SK-N-SH (cell line): ENCODE measurements at regions not wholly inside any gene's neighbourhood (a gene's known extent, or its start where the extent isn't known, plus 50 kb on each side); places are given as distances from the start of the nearest gene placed in this dataset.

Experiments
- CTCF ChIA-PET: fragments of 300-600, 350-600 bp; formaldehyde crosslinking; extraction: SDS; loops from one replicate; lab custom pipeline; 2021; lab: Yijun Ruan, JAX
- POLR2A ChIA-PET: fragments of 350-600 bp; sonication (Branson Sonifier 250); formaldehyde crosslinking; extraction: SDS; loops from one replicate; lab custom pipeline; 2020; ENCODE audit warnings: antibody characterized with exemption, inconsistent platforms; lab: Yijun Ruan, JAX
- DNase-seq: peaks from one replicate; pipeline ENCODE4 v3.0.0; 2012
- H2AFZ ChIP-seq: fragments of 200-600 bp; sonication (generic); 2 replicates; pipeline ENCODE4 v1.8.1; 2016; ENCODE audit warnings: antibody characterized with exemption, mild to moderate bottlenecking, low read depth
- H3F3A ChIP-seq: fragments of 200-600 bp; sonication (generic); replicated peaks from 2 replicates; pipeline ENCODE3; 2016; ENCODE audit warnings: antibody characterized with exemption, mild to moderate bottlenecking; ENCODE audit not compliant: insufficient read depth
- H3K27ac ChIP-seq, 2 experiments: fragments of 200-500 bp in 1 of 2; fragments of 200-600 bp in 1 of 2; sonication (Bioruptor generic) in 1 of 2; sonication (generic), shearing (Covaris generic) in 1 of 2; 2 replicates each; pipeline versions ENCODE4 v1.5.1 to v1.6.1; 2014 to 2016; ENCODE audit warnings: low read depth in 2 of 2, inconsistent platforms in 1 of 2, low read length in 1 of 2, mild to moderate bottlenecking in 1 of 2, mixed read lengths in 1 of 2
- H3K27me3 ChIP-seq: fragments of 200-600 bp; sonication (generic), shearing (Covaris generic); 2 replicates; pipeline ENCODE4 v1.6.1; 2016; ENCODE audit warnings: mixed run types; ENCODE audit not compliant: insufficient read depth
- H3K36me3 ChIP-seq, 2 experiments: fragments of 200-500 bp in 1 of 2; fragments of 200-600 bp in 1 of 2; sonication (Bioruptor generic) in 1 of 2; sonication (generic) in 1 of 2; replicated peaks in 1 of 2; 2 replicates each; pipeline versions ENCODE3 to v1.5.1; 2014 to 2016; ENCODE audit warnings: low read length in 1 of 2, mild to moderate bottlenecking in 1 of 2; ENCODE audit not compliant: insufficient read depth in 2 of 2, control insufficient read depth in 1 of 2
- H3K4me1 ChIP-seq, 2 experiments: fragments of 200-500 bp in 1 of 2; fragments of 200-600 bp in 1 of 2; sonication (Bioruptor generic) in 1 of 2; sonication (generic), shearing (Covaris generic) in 1 of 2; 2 replicates each; pipeline versions ENCODE4 v1.5.1 to v1.6.1; 2014 to 2016; ENCODE audit warnings: low read depth in 1 of 2, low read length in 1 of 2, mixed run types in 1 of 2; ENCODE audit not compliant: insufficient read depth in 2 of 2, control insufficient read depth in 1 of 2
- H3K4me2 ChIP-seq: fragments of 200-600 bp; sonication (generic), shearing (Covaris generic); 2 replicates; pipeline ENCODE4 v1.6.1; 2017; ENCODE audit warnings: mixed run types
- H3K4me3 ChIP-seq, 2 experiments: fragments of 200-500 bp in 1 of 2; fragments of 200-600 bp in 1 of 2; sonication (Bioruptor generic) in 1 of 2; sonication (generic), shearing (Covaris generic) in 1 of 2; 2 replicates each; pipeline versions ENCODE4 v1.5.1 to v1.8.1; 2014 to 2016; ENCODE audit warnings: low read depth in 2 of 2, inconsistent platforms in 1 of 2, low read length in 1 of 2, mild to moderate bottlenecking in 1 of 2, mixed read lengths in 1 of 2, moderate library complexity in 1 of 2
- H3K79me2 ChIP-seq: fragments of 200-600 bp; sonication (generic); 2 replicates; pipeline ENCODE4 v1.8.1; 2017; ENCODE audit warnings: mild to moderate bottlenecking; ENCODE audit not compliant: insufficient read depth
- H3K9ac ChIP-seq: fragments of 200-600 bp; sonication (generic); 2 replicates; pipeline ENCODE4 v1.6.1; 2017; ENCODE audit warnings: mixed run types
- H3K9me2 ChIP-seq: fragments of 200-600 bp; sonication (generic); 2 replicates; pipeline ENCODE4 v1.6.1; 2017; ENCODE audit warnings: mixed run types
- H3K9me3 ChIP-seq: fragments of 200-600 bp; sonication (generic); 2 replicates; pipeline ENCODE4 v1.6.1; 2017; ENCODE audit warnings: mixed run types, mild to moderate bottlenecking, moderate library complexity
- H4K20me1 ChIP-seq: fragments of 200-600 bp; sonication (generic); 2 replicates; pipeline ENCODE4 v1.6.1; 2017; ENCODE audit warnings: mild to moderate bottlenecking, mixed run types; ENCODE audit not compliant: insufficient read depth
- ELF1 ChIP-seq: IDR thresholded peaks from 2 replicates; pipeline ENCODE4 v1.4.0; 2012
- FOSL2 ChIP-seq: IDR thresholded peaks from 2 replicates; pipeline ENCODE4 v1.4.0; 2012; ENCODE audit warnings: low read depth, mild to moderate bottlenecking, moderate library complexity, borderline replicate concordance
- GABPA ChIP-seq: IDR thresholded peaks from 2 replicates; pipeline ENCODE4 v1.4.0; 2012; ENCODE audit warnings: low read depth, mild to moderate bottlenecking
- JUND ChIP-seq: IDR thresholded peaks from 2 replicates; pipeline ENCODE4 v1.4.0; 2012
- NFIC ChIP-seq: IDR thresholded peaks from 2 replicates; pipeline ENCODE4 v1.4.0; 2012; ENCODE audit warnings: borderline replicate concordance
- NRF1 ChIP-seq: IDR thresholded peaks from 2 replicates; pipeline ENCODE4 v1.6.1; 2012; ENCODE audit warnings: low read depth, mild to moderate bottlenecking, low read length
- RAD21 ChIP-seq: IDR thresholded peaks from 2 replicates; pipeline ENCODE4 v1.6.1; 2012; ENCODE audit warnings: mild to moderate bottlenecking, low read length
- RXRA ChIP-seq: IDR thresholded peaks from 2 replicates; pipeline ENCODE4 v1.4.0; 2012; ENCODE audit warnings: low read depth, mild to moderate bottlenecking, borderline replicate concordance
- WGBS: methylation state at CpG from one replicate; pipeline ENCODE4 v1.1.6; 2017; ENCODE audit warnings: low lambda C conversion rate; 5-methylcytosine and 5-hydroxymethylcytosine counted together
- TF ChIP-seq, protein P1 (sequence below): IDR thresholded peaks from 2 replicates; pipeline ENCODE4 v1.4.0; 2012; ENCODE audit warnings: low read depth, borderline replicate concordance
- TF ChIP-seq, protein P2 (sequence below): fragments of 150-350 bp; IDR thresholded peaks from 2 replicates; pipeline ENCODE4 v1.6.1; 2017; ENCODE audit warnings: antibody characterized with exemption, low read length, low read depth, borderline replicate concordance
- TF ChIP-seq, protein P3 (sequence below): IDR thresholded peaks from 2 replicates; pipeline ENCODE4; 2012
- TF ChIP-seq, protein P4 (sequence below): IDR thresholded peaks from 2 replicates; pipeline ENCODE4 v1.6.1; 2012; ENCODE audit warnings: mild to moderate bottlenecking, low read depth, low read length, moderate library complexity

DNA sequence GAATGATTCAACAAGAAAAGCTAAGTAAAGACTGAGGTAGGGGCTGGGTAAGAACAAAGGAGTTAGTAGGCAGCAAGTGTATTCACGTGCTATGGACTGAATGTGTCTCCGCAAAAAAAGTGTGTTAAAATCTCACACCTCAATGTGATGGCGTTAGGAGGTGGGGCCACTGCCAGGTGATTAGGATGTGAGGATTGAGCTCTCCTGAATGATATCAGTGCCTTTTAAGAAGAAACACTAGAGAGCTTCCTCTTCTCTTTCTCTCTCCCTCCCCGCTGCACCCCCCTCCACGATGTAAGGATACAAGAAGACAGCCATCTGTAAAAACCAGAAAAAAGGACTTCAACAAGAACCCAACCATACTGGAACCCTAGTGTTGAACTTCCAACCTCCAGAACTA, 396.1 kb upstream of the PLXNA2 start (continued):
- TF ChIP-seq, protein P1, sequence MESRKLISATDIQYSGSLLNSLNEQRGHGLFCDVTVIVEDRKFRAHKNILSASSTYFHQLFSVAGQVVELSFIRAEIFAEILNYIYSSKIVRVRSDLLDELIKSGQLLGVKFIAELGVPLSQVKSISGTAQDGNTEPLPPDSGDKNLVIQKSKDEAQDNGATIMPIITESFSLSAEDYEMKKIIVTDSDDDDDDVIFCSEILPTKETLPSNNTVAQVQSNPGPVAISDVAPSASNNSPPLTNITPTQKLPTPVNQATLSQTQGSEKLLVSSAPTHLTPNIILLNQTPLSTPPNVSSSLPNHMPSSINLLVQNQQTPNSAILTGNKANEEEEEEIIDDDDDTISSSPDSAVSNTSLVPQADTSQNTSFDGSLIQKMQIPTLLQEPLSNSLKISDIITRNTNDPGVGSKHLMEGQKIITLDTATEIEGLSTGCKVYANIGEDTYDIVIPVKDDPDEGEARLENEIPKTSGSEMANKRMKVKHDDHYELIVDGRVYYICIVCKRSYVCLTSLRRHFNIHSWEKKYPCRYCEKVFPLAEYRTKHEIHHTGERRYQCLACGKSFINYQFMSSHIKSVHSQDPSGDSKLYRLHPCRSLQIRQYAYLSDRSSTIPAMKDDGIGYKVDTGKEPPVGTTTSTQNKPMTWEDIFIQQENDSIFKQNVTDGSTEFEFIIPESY: no peak
- TF ChIP-seq NFIC: no peak
- TF ChIP-seq, protein P2, sequence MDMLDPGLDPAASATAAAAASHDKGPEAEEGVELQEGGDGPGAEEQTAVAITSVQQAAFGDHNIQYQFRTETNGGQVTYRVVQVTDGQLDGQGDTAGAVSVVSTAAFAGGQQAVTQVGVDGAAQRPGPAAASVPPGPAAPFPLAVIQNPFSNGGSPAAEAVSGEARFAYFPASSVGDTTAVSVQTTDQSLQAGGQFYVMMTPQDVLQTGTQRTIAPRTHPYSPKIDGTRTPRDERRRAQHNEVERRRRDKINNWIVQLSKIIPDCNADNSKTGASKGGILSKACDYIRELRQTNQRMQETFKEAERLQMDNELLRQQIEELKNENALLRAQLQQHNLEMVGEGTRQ: no peak
- no peak for TF ChIP-seq RXRA
- TF ChIP-seq GABPA: no peak

DNA sequence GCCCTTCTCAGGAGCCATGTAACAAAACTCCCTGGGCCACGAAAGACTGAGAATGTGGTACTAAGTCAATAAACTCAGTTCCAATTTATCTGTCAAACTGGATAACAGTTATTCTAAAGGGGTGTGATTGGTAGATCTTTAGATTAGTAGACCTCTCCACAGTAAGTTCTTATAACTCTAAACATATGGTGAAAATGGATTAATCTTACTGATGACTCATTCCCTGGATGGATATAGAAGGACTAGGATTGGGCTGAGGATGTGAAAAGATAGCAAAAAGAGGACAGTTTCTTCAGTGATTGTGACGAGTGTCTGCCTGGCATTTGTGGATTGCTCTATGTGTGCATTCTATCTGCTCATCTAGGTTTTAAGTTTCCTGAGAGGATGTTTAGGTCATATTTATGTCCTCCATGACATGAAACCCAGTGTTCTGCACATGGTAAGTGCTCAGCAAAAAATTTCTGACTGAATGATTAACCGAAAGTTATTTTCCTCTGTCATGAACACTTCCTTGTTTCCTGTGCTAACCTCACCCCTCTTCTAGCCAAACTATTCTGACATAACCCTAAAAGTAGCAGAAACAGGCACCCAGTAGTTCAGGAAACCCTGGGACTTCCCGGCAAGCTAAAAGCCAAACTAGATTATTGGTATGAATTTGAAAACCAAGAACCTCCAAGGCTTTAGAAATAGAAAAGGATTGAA, 397.5 kb upstream of the PLXNA2 start:
- H2AFZ ChIP-seq: no peak overlapping the region
- H3K9ac ChIP-seq: no peak overlapping the region
- H3K36me3 ChIP-seq: no peaks in the 10 kb centered on the region
- no peaks in the 10 kb centered on the region for H3K79me2 ChIP-seq
- no peak for DNase-seq
- H3K27ac ChIP-seq: no peak overlapping the region; a peak in 1 of 4 replicates
- H3K9me3 ChIP-seq: no peaks in the 10 kb centered on the region
- H3K4me2 ChIP-seq: no peak overlapping the region
- H3K4me3 ChIP-seq: no peak overlapping the region
- no peaks in the 10 kb centered on the region for H3F3A ChIP-seq
- ChIA-PET POLR2A (no interaction called here), CTCF (interaction anchor here (0.8 to 3.0 kb wide), 4 partner anchors 11 to 566 kb away, joined by 3 to 21 read pairs (median 4); no protein-coding TSS in a partner anchor)
- peaks cover 0 to 22% of the 10 kb centered on the region in 2 experiments; a peak in 2 of 4 replicates for H3K4me1 ChIP-seq
- 58% methylated on average over 4 of the region's 4 CpGs for WGBS
- TF ChIP-seq, protein P3, sequence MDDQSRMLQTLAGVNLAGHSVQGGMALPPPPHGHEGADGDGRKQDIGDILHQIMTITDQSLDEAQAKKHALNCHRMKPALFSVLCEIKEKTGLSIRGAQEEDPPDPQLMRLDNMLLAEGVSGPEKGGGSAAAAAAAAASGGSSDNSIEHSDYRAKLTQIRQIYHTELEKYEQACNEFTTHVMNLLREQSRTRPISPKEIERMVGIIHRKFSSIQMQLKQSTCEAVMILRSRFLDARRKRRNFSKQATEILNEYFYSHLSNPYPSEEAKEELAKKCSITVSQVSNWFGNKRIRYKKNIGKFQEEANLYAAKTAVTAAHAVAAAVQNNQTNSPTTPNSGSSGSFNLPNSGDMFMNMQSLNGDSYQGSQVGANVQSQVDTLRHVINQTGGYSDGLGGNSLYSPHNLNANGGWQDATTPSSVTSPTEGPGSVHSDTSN: no peak
- TF ChIP-seq GABPA (no peak), FOSL2 (no peak), RAD21 (no peak), JUND (no peak), ELF1 (no peak), NRF1 (no peak)
- TF ChIP-seq, protein P4, sequence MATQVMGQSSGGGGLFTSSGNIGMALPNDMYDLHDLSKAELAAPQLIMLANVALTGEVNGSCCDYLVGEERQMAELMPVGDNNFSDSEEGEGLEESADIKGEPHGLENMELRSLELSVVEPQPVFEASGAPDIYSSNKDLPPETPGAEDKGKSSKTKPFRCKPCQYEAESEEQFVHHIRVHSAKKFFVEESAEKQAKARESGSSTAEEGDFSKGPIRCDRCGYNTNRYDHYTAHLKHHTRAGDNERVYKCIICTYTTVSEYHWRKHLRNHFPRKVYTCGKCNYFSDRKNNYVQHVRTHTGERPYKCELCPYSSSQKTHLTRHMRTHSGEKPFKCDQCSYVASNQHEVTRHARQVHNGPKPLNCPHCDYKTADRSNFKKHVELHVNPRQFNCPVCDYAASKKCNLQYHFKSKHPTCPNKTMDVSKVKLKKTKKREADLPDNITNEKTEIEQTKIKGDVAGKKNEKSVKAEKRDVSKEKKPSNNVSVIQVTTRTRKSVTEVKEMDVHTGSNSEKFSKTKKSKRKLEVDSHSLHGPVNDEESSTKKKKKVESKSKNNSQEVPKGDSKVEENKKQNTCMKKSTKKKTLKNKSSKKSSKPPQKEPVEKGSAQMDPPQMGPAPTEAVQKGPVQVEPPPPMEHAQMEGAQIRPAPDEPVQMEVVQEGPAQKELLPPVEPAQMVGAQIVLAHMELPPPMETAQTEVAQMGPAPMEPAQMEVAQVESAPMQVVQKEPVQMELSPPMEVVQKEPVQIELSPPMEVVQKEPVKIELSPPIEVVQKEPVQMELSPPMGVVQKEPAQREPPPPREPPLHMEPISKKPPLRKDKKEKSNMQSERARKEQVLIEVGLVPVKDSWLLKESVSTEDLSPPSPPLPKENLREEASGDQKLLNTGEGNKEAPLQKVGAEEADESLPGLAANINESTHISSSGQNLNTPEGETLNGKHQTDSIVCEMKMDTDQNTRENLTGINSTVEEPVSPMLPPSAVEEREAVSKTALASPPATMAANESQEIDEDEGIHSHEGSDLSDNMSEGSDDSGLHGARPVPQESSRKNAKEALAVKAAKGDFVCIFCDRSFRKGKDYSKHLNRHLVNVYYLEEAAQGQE: no peak
- no peaks in the 10 kb centered on the region for H4K20me1 ChIP-seq
- H3K9me2 ChIP-seq: no peaks in the 10 kb centered on the region
- H3K27me3 ChIP-seq: no peaks in the 10 kb centered on the region
